ENCODE measurements at regions not wholly inside any gene's neighbourhood (a gene's known extent, or its start where the extent isn't known, plus 50 kb on each side); places are given as distances from the start of the nearest gene placed in this dataset.
"Not testable (repeated sequence)": the region's sequence is repeated elsewhere in the genome, so short reads cannot be mapped to it uniquely, and the experiment has no call there.

DNA sequence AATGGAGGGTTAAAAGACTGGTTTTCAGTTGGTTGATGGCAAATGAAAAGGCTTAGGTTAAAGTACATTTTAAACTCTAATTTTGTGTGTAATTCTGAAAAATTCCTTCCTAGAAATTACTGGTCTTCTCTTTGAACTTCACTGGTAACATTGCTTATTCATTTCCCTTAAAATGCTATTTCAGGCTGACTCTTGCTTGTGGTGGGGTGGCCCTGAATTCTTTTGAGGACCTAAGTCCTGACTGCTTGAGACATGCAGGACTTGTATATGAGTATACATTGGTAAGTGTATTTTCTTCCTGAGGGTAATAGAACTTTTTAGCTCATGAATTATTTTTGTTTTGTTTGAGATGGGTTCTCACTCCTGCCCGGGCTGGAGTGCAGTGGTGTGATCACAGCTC lies 113.9 kb upstream of the VKORC1L1 start:
- H3K36me3 Mint-ChIP-seq (ENCODE audit: low read depth) = peaks cover 39% of the 10 kb centered on the region
- not testable (repeated sequence) for H3K9me3 Mint-ChIP-seq, H3K27ac Mint-ChIP-seq

DNA sequence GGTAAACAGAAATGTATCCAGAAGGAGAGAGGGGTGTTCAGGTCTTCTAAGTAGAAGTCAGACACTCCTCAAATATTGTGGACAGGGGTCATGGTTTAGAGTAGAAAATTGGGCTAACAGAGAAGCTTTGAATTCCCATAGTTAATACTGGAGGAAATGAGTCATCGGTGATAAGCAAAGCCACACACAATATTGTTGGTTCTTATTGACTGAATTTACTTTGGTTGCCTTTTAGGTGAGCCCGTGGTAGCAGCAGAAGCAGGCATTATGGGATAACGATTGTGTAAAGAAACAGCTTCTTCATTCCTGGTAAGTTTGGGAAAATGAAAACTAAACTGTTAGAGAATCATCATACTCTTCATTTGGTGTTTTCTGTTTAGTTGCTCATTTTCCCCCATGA lies 110.2 kb upstream of the VKORC1L1 start:
- H3K4me1 Mint-ChIP-seq; DNase-seq; H3K9me3 Mint-ChIP-seq; H3K27me3 Mint-ChIP-seq; H3K4me3 Mint-ChIP-seq; intact Hi-C loops (cut with micrococcal nuclease): not testable (repeated sequence)
- H3K27ac Mint-ChIP-seq = peak overlapping the region; percentile 32
- peaks cover 25% of the 10 kb centered on the region for H3K36me3 Mint-ChIP-seq (ENCODE audit: low read depth)

More for the DNA sequence above, 113.9 kb upstream of the VKORC1L1 start:
- DNase-seq, H3K4me1 Mint-ChIP-seq, H3K4me3 Mint-ChIP-seq, H3K27me3 Mint-ChIP-seq: not testable (repeated sequence)
- intact Hi-C loops (cut with micrococcal nuclease) = loop anchor here (10.0 kb wide), 3 partner anchors 356 to 1236 kb away; partner anchors contain the start of genes CRCP, SBDS, TYW1 and ZNF92

- H3K9me3 Mint-ChIP-seq; H3K27me3 Mint-ChIP-seq; intact Hi-C loops (cut with micrococcal nuclease); H3K4me1 Mint-ChIP-seq; DNase-seq; H3K4me3 Mint-ChIP-seq: not testable (repeated sequence)
- peak overlapping the region; percentile 32 for H3K27ac Mint-ChIP-seq
- H3K36me3 Mint-ChIP-seq (ENCODE audit: low read depth) = peaks cover 25% of the 10 kb centered on the region
Measured at GRCh38 chr7:65763114-65763513, 109.8 kb upstream of the VKORC1L1 start.

DNA sequence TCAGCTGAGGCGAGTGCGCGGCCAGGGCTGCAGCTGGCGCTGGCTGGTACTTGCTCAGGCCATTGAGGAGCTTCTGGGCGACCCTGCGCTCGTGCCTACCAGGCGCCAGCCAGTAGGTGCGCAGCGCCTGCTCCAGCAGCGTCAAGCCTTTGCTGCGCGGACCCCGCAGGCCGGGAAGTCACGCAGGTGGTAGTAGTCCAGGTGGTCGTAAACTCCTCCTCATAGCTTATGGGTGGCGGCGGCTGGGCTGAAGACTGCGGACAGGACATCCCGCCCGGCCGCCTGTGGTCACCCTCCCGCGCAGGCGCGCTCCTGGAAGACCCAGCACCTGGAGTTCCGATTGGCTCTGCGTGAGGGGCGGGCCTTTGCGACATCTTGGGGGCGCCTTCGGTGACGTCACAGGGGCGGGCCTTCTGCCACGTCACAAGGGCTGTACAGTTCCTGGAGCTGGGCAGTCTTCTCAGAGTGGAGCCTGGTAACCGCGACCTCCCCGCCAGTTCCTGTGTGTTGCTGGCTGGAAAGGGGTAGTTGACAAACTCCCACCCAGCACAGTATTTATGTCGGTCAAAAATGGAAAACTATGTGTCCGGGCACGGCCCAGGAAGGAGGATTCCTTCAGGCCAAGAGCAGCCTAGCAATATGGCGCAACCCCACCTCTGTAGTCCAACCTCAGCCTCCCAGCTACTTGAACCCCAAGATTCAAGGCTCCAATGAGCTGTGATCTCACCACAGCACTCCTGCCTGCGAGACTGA lies 102.2 kb upstream of the VKORC1L1 start:
- H3K36me3 Mint-ChIP-seq (ENCODE audit: low read depth); H3K9me3 Mint-ChIP-seq; H3K27me3 Mint-ChIP-seq; H3K4me1 Mint-ChIP-seq: not testable (repeated sequence)
- peak; percentile 99 for DNase-seq
- Mint-ChIP-seq H3K27ac (peak overlapping the region; percentile 92), H3K4me3 (peak overlapping the region; percentile 91)
- intact Hi-C loops (cut with micrococcal nuclease) = loop anchor here (2.0 kb wide), 1 partner anchor 20 kb away; no protein-coding TSS in a partner anchor

GRCh38 chr7:65771226-65771569 lies 101.7 kb upstream of the VKORC1L1 start:
- H3K36me3 Mint-ChIP-seq (ENCODE audit: low read depth); DNase-seq; H3K4me1 Mint-ChIP-seq; H3K27me3 Mint-ChIP-seq; H3K9me3 Mint-ChIP-seq: not testable (repeated sequence)
- peak overlapping the region; percentile 92 for H3K27ac Mint-ChIP-seq
- intact Hi-C loops (cut with micrococcal nuclease) = loop anchor here (2.0 kb wide), 1 partner anchor 20 kb away; no protein-coding TSS in a partner anchor
- peak overlapping the region; percentile 91 for H3K4me3 Mint-ChIP-seq

DNA sequence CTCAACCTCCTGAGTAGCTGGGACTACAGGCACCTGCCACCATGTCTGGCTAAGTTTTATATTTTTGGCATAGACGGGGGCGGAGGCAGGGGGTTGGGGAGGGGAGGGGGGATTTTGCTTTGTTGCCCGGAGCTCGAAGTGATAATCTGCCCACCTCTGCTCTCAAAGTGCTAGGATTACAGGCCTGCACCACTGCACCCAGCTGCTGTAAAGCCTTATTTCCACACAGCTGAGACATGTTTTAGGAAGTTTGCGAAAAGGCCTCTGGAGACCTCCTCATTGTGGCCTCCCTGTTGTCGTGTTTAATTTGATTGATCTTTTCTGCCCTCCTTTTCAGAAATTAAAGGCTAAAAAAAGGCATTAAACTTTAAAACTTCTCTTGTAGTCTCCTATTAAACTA lies 96.2 kb upstream of the VKORC1L1 start:
- H3K4me3 Mint-ChIP-seq; H3K27me3 Mint-ChIP-seq; intact Hi-C loops (cut with micrococcal nuclease); H3K36me3 Mint-ChIP-seq (ENCODE audit: low read depth); H3K27ac Mint-ChIP-seq; DNase-seq; H3K9me3 Mint-ChIP-seq; H3K4me1 Mint-ChIP-seq: not testable (repeated sequence)

GRCh38 chr7:65789943-65790342 lies 82.9 kb upstream of the VKORC1L1 start:
- H3K4me3 Mint-ChIP-seq, H3K9me3 Mint-ChIP-seq, H3K27ac Mint-ChIP-seq: not testable (repeated sequence)

GRCh38 chr7:65791788-65792187 lies 81.1 kb upstream of the VKORC1L1 start:
- intact Hi-C loops (cut with micrococcal nuclease); H3K36me3 Mint-ChIP-seq (ENCODE audit: low read depth); DNase-seq; H3K27ac Mint-ChIP-seq; H3K9me3 Mint-ChIP-seq; H3K4me1 Mint-ChIP-seq; H3K4me3 Mint-ChIP-seq; H3K27me3 Mint-ChIP-seq: not testable (repeated sequence)

More at GRCh38 chr7:65789943-65790342, 82.9 kb upstream of the VKORC1L1 start:
- DNase-seq; H3K4me1 Mint-ChIP-seq; H3K27me3 Mint-ChIP-seq; intact Hi-C loops (cut with micrococcal nuclease); H3K36me3 Mint-ChIP-seq (ENCODE audit: low read depth): not testable (repeated sequence)

DNA sequence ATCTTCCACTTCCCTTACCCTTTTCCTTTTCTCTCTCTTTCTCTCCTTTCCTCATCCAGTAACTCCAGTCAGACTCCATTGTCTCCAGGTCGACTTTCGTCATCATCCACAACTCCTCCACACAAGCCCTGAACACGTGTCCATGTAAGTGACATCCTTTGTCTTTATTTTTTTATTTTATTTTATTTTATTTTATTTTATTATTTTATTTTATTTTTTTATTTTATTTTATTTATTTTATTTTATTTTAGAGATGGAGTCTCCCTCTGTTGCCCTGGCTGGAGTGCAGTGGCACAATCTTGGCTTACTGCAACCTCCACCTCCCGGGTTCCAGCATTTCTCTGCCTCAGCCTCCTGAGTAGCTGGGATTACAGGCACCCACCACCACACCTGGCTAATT lies 80.1 kb upstream of the VKORC1L1 start:
- intact Hi-C loops (cut with micrococcal nuclease); H3K27me3 Mint-ChIP-seq; H3K9me3 Mint-ChIP-seq; H3K4me3 Mint-ChIP-seq; H3K36me3 Mint-ChIP-seq (ENCODE audit: low read depth); H3K4me1 Mint-ChIP-seq; DNase-seq; H3K27ac Mint-ChIP-seq: not testable (repeated sequence)

- intact Hi-C loops (cut with micrococcal nuclease) = not testable (repeated sequence)
Measured at GRCh38 chr7:65794671-65795391, 78.0 kb upstream of the VKORC1L1 start.

GRCh38 chr7:65795392-65795716 lies 77.5 kb upstream of the VKORC1L1 start:
- H3K27ac Mint-ChIP-seq; DNase-seq; H3K4me3 Mint-ChIP-seq; intact Hi-C loops (cut with micrococcal nuclease); H3K36me3 Mint-ChIP-seq (ENCODE audit: low read depth); H3K9me3 Mint-ChIP-seq; H3K27me3 Mint-ChIP-seq: not testable (repeated sequence)
- H3K4me1 Mint-ChIP-seq = peaks cover 11% of the 10 kb centered on the region

More at GRCh38 chr7:65794671-65795391, 78.0 kb upstream of the VKORC1L1 start:
- not testable (repeated sequence) for H3K4me3 Mint-ChIP-seq; H3K27ac Mint-ChIP-seq; DNase-seq; H3K27me3 Mint-ChIP-seq; H3K9me3 Mint-ChIP-seq; H3K36me3 Mint-ChIP-seq (ENCODE audit: low read depth)
- H3K4me1 Mint-ChIP-seq = peaks cover 11% of the 10 kb centered on the region

GRCh38 chr7:65796205-65796604 lies 76.7 kb upstream of the VKORC1L1 start:
- no peaks in the 10 kb centered on the region for H3K9me3 Mint-ChIP-seq
- intact Hi-C loops (cut with micrococcal nuclease) = no loop called here
- no peaks in the 10 kb centered on the region for H3K27me3 Mint-ChIP-seq
- no peak overlapping the region for H3K4me3 Mint-ChIP-seq
- H3K4me1 Mint-ChIP-seq = peaks cover 11% of the 10 kb centered on the region
- H3K36me3 Mint-ChIP-seq (ENCODE audit: low read depth) = no peaks in the 10 kb centered on the region
- H3K27ac Mint-ChIP-seq = no peak overlapping the region
- DNase-seq = no peak

- H3K4me3 Mint-ChIP-seq; H3K36me3 Mint-ChIP-seq (ENCODE audit: low read depth); H3K9me3 Mint-ChIP-seq; DNase-seq; intact Hi-C loops (cut with micrococcal nuclease); H3K27ac Mint-ChIP-seq; H3K27me3 Mint-ChIP-seq: not testable (repeated sequence)
- peaks cover 11% of the 10 kb centered on the region for H3K4me1 Mint-ChIP-seq
Measured at GRCh38 chr7:65797086-65797485, 75.8 kb upstream of the VKORC1L1 start.

- DNase-seq; H3K4me3 Mint-ChIP-seq; H3K27ac Mint-ChIP-seq; H3K36me3 Mint-ChIP-seq (ENCODE audit: low read depth); H3K27me3 Mint-ChIP-seq; intact Hi-C loops (cut with micrococcal nuclease); H3K9me3 Mint-ChIP-seq: not testable (repeated sequence)
- H3K4me1 Mint-ChIP-seq = peaks cover 11% of the 10 kb centered on the region
Measured at GRCh38 chr7:65797566-65797965, 75.3 kb upstream of the VKORC1L1 start.
